SK-N-SH (cell line): ENCODE measurements at regions not wholly inside any gene's neighbourhood (a gene's known extent, or its start where the extent isn't known, plus 50 kb on each side); places are given as distances from the start of the nearest gene placed in this dataset.

Experiments
- CTCF ChIA-PET: fragments of 300-600, 350-600 bp; formaldehyde crosslinking; extraction: SDS; loops from one replicate; lab custom pipeline; 2021; lab: Yijun Ruan, JAX
- POLR2A ChIA-PET: fragments of 350-600 bp; sonication (Branson Sonifier 250); formaldehyde crosslinking; extraction: SDS; loops from one replicate; lab custom pipeline; 2020; ENCODE audit warnings: antibody characterized with exemption, inconsistent platforms; lab: Yijun Ruan, JAX
- DNase-seq: peaks from one replicate; pipeline ENCODE4 v3.0.0; 2012
- H2AFZ ChIP-seq: fragments of 200-600 bp; sonication (generic); 2 replicates; pipeline ENCODE4 v1.8.1; 2016; ENCODE audit warnings: antibody characterized with exemption, mild to moderate bottlenecking, low read depth
- H3F3A ChIP-seq: fragments of 200-600 bp; sonication (generic); replicated peaks from 2 replicates; pipeline ENCODE3; 2016; ENCODE audit warnings: antibody characterized with exemption, mild to moderate bottlenecking; ENCODE audit not compliant: insufficient read depth
- H3K27ac ChIP-seq, 2 experiments: fragments of 200-500 bp in 1 of 2; fragments of 200-600 bp in 1 of 2; sonication (Bioruptor generic) in 1 of 2; sonication (generic), shearing (Covaris generic) in 1 of 2; 2 replicates each; pipeline versions ENCODE4 v1.5.1 to v1.6.1; 2014 to 2016; ENCODE audit warnings: low read depth in 2 of 2, inconsistent platforms in 1 of 2, low read length in 1 of 2, mild to moderate bottlenecking in 1 of 2, mixed read lengths in 1 of 2
- H3K27me3 ChIP-seq: fragments of 200-600 bp; sonication (generic), shearing (Covaris generic); 2 replicates; pipeline ENCODE4 v1.6.1; 2016; ENCODE audit warnings: mixed run types; ENCODE audit not compliant: insufficient read depth
- H3K36me3 ChIP-seq, 2 experiments: fragments of 200-500 bp in 1 of 2; fragments of 200-600 bp in 1 of 2; sonication (Bioruptor generic) in 1 of 2; sonication (generic) in 1 of 2; replicated peaks in 1 of 2; 2 replicates each; pipeline versions ENCODE3 to v1.5.1; 2014 to 2016; ENCODE audit warnings: low read length in 1 of 2, mild to moderate bottlenecking in 1 of 2; ENCODE audit not compliant: insufficient read depth in 2 of 2, control insufficient read depth in 1 of 2
- H3K4me1 ChIP-seq, 2 experiments: fragments of 200-500 bp in 1 of 2; fragments of 200-600 bp in 1 of 2; sonication (Bioruptor generic) in 1 of 2; sonication (generic), shearing (Covaris generic) in 1 of 2; 2 replicates each; pipeline versions ENCODE4 v1.5.1 to v1.6.1; 2014 to 2016; ENCODE audit warnings: low read depth in 1 of 2, low read length in 1 of 2, mixed run types in 1 of 2; ENCODE audit not compliant: insufficient read depth in 2 of 2, control insufficient read depth in 1 of 2
- H3K4me2 ChIP-seq: fragments of 200-600 bp; sonication (generic), shearing (Covaris generic); 2 replicates; pipeline ENCODE4 v1.6.1; 2017; ENCODE audit warnings: mixed run types
- H3K4me3 ChIP-seq, 2 experiments: fragments of 200-500 bp in 1 of 2; fragments of 200-600 bp in 1 of 2; sonication (Bioruptor generic) in 1 of 2; sonication (generic), shearing (Covaris generic) in 1 of 2; 2 replicates each; pipeline versions ENCODE4 v1.5.1 to v1.8.1; 2014 to 2016; ENCODE audit warnings: low read depth in 2 of 2, inconsistent platforms in 1 of 2, low read length in 1 of 2, mild to moderate bottlenecking in 1 of 2, mixed read lengths in 1 of 2, moderate library complexity in 1 of 2
- H3K79me2 ChIP-seq: fragments of 200-600 bp; sonication (generic); 2 replicates; pipeline ENCODE4 v1.8.1; 2017; ENCODE audit warnings: mild to moderate bottlenecking; ENCODE audit not compliant: insufficient read depth
- H3K9ac ChIP-seq: fragments of 200-600 bp; sonication (generic); 2 replicates; pipeline ENCODE4 v1.6.1; 2017; ENCODE audit warnings: mixed run types
- H3K9me2 ChIP-seq: fragments of 200-600 bp; sonication (generic); 2 replicates; pipeline ENCODE4 v1.6.1; 2017; ENCODE audit warnings: mixed run types
- H3K9me3 ChIP-seq: fragments of 200-600 bp; sonication (generic); 2 replicates; pipeline ENCODE4 v1.6.1; 2017; ENCODE audit warnings: mixed run types, mild to moderate bottlenecking, moderate library complexity
- H4K20me1 ChIP-seq: fragments of 200-600 bp; sonication (generic); 2 replicates; pipeline ENCODE4 v1.6.1; 2017; ENCODE audit warnings: mild to moderate bottlenecking, mixed run types; ENCODE audit not compliant: insufficient read depth
- CTCF ChIP-seq: fragments of 200-600 bp; sonication (generic); IDR thresholded peaks from 2 replicates; pipeline ENCODE4 v1.6.1; 2017; ENCODE audit warnings: antibody characterized with exemption, mild to moderate bottlenecking, moderate library complexity
- ELF1 ChIP-seq: IDR thresholded peaks from 2 replicates; pipeline ENCODE4 v1.4.0; 2012
- EP300 ChIP-seq, 2 experiments: IDR thresholded peaks; 2 replicates each; pipeline versions ENCODE4 v1.4.0 to v1.6.1; 2012; ENCODE audit warnings: borderline replicate concordance in 1 of 2, low read depth in 1 of 2, low read length in 1 of 2
- EZH2phosphoT487 ChIP-seq: fragments of 200-600 bp; sonication (generic); IDR thresholded peaks from 2 replicates; pipeline ENCODE4 v1.6.1; 2017; ENCODE audit warnings: low read depth, mixed run types, mild to moderate bottlenecking, antibody characterized with exemption, moderate library complexity, borderline replicate concordance
- FOXJ3 ChIP-seq: sonication (generic); formaldehyde crosslinking; IDR thresholded peaks from 2 replicates; pipeline ENCODE4 v1.5.1; 2020; ENCODE audit warnings: mild to moderate bottlenecking, missing genetic modification reagents
- FOXM1 ChIP-seq: IDR thresholded peaks from 2 replicates; pipeline ENCODE4 v1.4.0; 2012; ENCODE audit warnings: low read depth, mild to moderate bottlenecking
- GABPA ChIP-seq: IDR thresholded peaks from 2 replicates; pipeline ENCODE4 v1.4.0; 2012; ENCODE audit warnings: low read depth, mild to moderate bottlenecking
- GATA2 ChIP-seq: sonication (generic); formaldehyde crosslinking; IDR thresholded peaks from 2 replicates; pipeline ENCODE4 v1.5.0; 2020; ENCODE audit warnings: mild to moderate bottlenecking, missing genetic modification reagents
- MAX ChIP-seq: IDR thresholded peaks from 2 replicates; pipeline ENCODE4 v1.4.0; 2012; ENCODE audit warnings: low read depth
- MXI1 ChIP-seq: IDR thresholded peaks from 2 replicates; pipeline ENCODE4 v1.6.1; 2012; ENCODE audit warnings: mild to moderate bottlenecking, low read depth, low read length, improper control_type of control experiment
- NRF1 ChIP-seq: IDR thresholded peaks from 2 replicates; pipeline ENCODE4 v1.6.1; 2012; ENCODE audit warnings: low read depth, mild to moderate bottlenecking, low read length
- PBX3 ChIP-seq: IDR thresholded peaks from 2 replicates; pipeline ENCODE4; 2012
- POLR2AphosphoS5 ChIP-seq: IDR thresholded peaks from 2 replicates; pipeline ENCODE4 v1.6.1; 2012; ENCODE audit warnings: low read depth, low read length
- RCOR1 ChIP-seq: fragments of 150-350 bp; IDR thresholded peaks from 2 replicates; pipeline ENCODE4 v1.6.1; 2017; ENCODE audit warnings: antibody characterized with exemption, low read length
- REST ChIP-seq: IDR thresholded peaks from 2 replicates; pipeline ENCODE4 v1.6.1; 2012; ENCODE audit warnings: mild to moderate bottlenecking, low read depth, low read length, moderate library complexity
- RFX5 ChIP-seq: IDR thresholded peaks from 2 replicates; pipeline ENCODE4 v1.6.1; 2012; ENCODE audit warnings: mild to moderate bottlenecking, improper control_type of control experiment, low read length
- RXRA ChIP-seq: IDR thresholded peaks from 2 replicates; pipeline ENCODE4 v1.4.0; 2012; ENCODE audit warnings: low read depth, mild to moderate bottlenecking, borderline replicate concordance
- TCF12 ChIP-seq: IDR thresholded peaks from 2 replicates; pipeline ENCODE4 v1.4.0; 2012
- USF1 ChIP-seq: IDR thresholded peaks from 2 replicates; pipeline ENCODE4 v1.4.0; 2012; ENCODE audit warnings: low read depth, borderline replicate concordance
- WGBS: methylation state at CpG from one replicate; pipeline ENCODE4 v1.1.6; 2017; ENCODE audit warnings: low lambda C conversion rate; 5-methylcytosine and 5-hydroxymethylcytosine counted together

- H3K9ac ChIP-seq, result no peak overlapping the region
- CTCF ChIA-PET, result interaction anchor here (1.8 kb wide), 1 partner anchor 18 kb away, joined by 5 read pairs; no protein-coding TSS in a partner anchor
Measured at GRCh38 chr2:117603060-117603459, 211.4 kb upstream of the DDX18 start.

GRCh38 chr2:117603567-117603966 lies 210.9 kb upstream of the DDX18 start:
- CTCF ChIA-PET, result interaction anchor here (0.9 to 1.8 kb wide), 2 partner anchors 18 to 83 kb away, joined by 3 to 5 read pairs; no protein-coding TSS in a partner anchor
- 18% methylated on average over 5 of the region's 5 CpGs for WGBS
- no peak for TF ChIP-seq FOXM1
- no peak for TF ChIP-seq MAX
- TF ChIP-seq TCF12, result no peak
- no peak for TF ChIP-seq GABPA
- TF ChIP-seq REST, result no peak
- TF ChIP-seq POLR2AphosphoS5, result no peak
- no peak for TF ChIP-seq RCOR1
- no peak for TF ChIP-seq MXI1
- no peak for TF ChIP-seq NRF1
- no peak for TF ChIP-seq CTCF

More at GRCh38 chr2:117603060-117603459, 211.4 kb upstream of the DDX18 start:
- POLR2A ChIA-PET, result no interaction called here
- Histone ChIP-seq H3K4me2 (no peak overlapping the region), H3F3A (no peaks in the 10 kb centered on the region), H3K27me3 (no peaks in the 10 kb centered on the region), H3K36me3 (no peaks in the 10 kb centered on the region), H3K9me2 (no peaks in the 10 kb centered on the region), H3K4me3 (no peak overlapping the region), H2AFZ (no peak overlapping the region), H3K27ac (no peak overlapping the region), H3K79me2 (no peaks in the 10 kb centered on the region), H4K20me1 (no peaks in the 10 kb centered on the region), H3K4me1 (peaks cover 0 to 3% of the 10 kb centered on the region in 2 experiments; a peak in 1 of 4 replicates), H3K9me3 (no peaks in the 10 kb centered on the region)
- no peak for DNase-seq
- 32% methylated on average over 3 of the region's 3 CpGs for WGBS
- TF ChIP-seq MAX (no peak), PBX3 (no peak), FOXJ3 (CRISPR knock-in tag) (no peak), GATA2 (CRISPR knock-in tag) (no peak), USF1 (no peak), ELF1 (no peak), TCF12 (no peak), EP300 (IDR thresholded peaks at IDR 0.05; ENCODE audit: borderline replicate concordance in 1 of 2, low read depth in 1 of 2, low read length in 1 of 2) (no peak), EZH2phosphoT487 (no peak), RXRA (no peak), RFX5 (no peak)
- TF ChIP-seq, all 33 proteins: peak for 0

More at GRCh38 chr2:117603567-117603966, 210.9 kb upstream of the DDX18 start:
- no peak overlapping the region for H3K4me3 ChIP-seq
- POLR2A ChIA-PET, result no interaction called here
- peaks cover 0 to 3% of the 10 kb centered on the region in 2 experiments; a peak in 1 of 4 replicates for H3K4me1 ChIP-seq
- H2AFZ ChIP-seq, result no peak overlapping the region
- H3K36me3 ChIP-seq, result no peaks in the 10 kb centered on the region
- no peak overlapping the region for H3K4me2 ChIP-seq
- H3K9me3 ChIP-seq, result no peaks in the 10 kb centered on the region
- H3K9me2 ChIP-seq, result no peaks in the 10 kb centered on the region
- no peaks in the 10 kb centered on the region for H3K79me2 ChIP-seq
- no peak overlapping the region for H3K27ac ChIP-seq
- no peaks in the 10 kb centered on the region for H3F3A ChIP-seq
- H3K9ac ChIP-seq, result no peak overlapping the region
- no peak for DNase-seq
- no peaks in the 10 kb centered on the region for H3K27me3 ChIP-seq
- no peaks in the 10 kb centered on the region for H4K20me1 ChIP-seq
